ENCODE measurements at regions not wholly inside any gene's neighbourhood (a gene's known extent, or its start where the extent isn't known, plus 50 kb on each side); places are given as distances from the start of the nearest gene placed in this dataset.
"Not testable (repeated sequence)": the region's sequence is repeated elsewhere in the genome, so short reads cannot be mapped to it uniquely, and the experiment has no call there.

GRCh38 chr12:118537481-118537917, 161.1 kb downstream of the SUDS3 start:
- DNase-seq: no peak

- no peak for DNase-seq
Measured at GRCh38 chr12:118541071-118541470, 164.7 kb downstream of the SUDS3 start.

GRCh38 chr12:118541934-118542333, 165.6 kb downstream of the SUDS3 start:
- no peak for DNase-seq

GRCh38 chr12:118543651-118544050, 167.3 kb downstream of the SUDS3 start:
- no peak for DNase-seq

GRCh38 chr12:118544569-118544968, 168.2 kb downstream of the SUDS3 start:
- DNase-seq: no peak

- not testable (repeated sequence) for DNase-seq
Measured at GRCh38 chr12:118547606-118548005, 171.3 kb downstream of the SUDS3 start.

- no peak for DNase-seq
Measured at GRCh38 chr12:118548887-118549509, 172.6 kb downstream of the SUDS3 start.

GRCh38 chr12:118549510-118549980, 173.2 kb downstream of the SUDS3 start:
- no peak for DNase-seq

- no peak for DNase-seq
Measured at GRCh38 chr12:118553856-118554504, 177.6 kb downstream of the SUDS3 start.

- DNase-seq: no peak
Measured at GRCh38 chr12:118558941-118559340, 182.6 kb downstream of the SUDS3 start.

GRCh38 chr12:118560733-118561132, 184.4 kb downstream of the SUDS3 start:
- no peak for DNase-seq

GRCh38 chr12:118571730-118572129, 195.4 kb downstream of the SUDS3 start:
- DNase-seq: no peak

GRCh38 chr12:118574288-118574687, 197.9 kb downstream of the SUDS3 start:
- DNase-seq: no peak

- DNase-seq: no peak
Measured at GRCh38 chr12:118575730-118576129, 199.4 kb downstream of the SUDS3 start.

- DNase-seq: no peak
Measured at GRCh38 chr12:118581371-118581770, 205.0 kb downstream of the SUDS3 start.

- no peak for DNase-seq
Measured at GRCh38 chr12:118582863-118583262, 206.5 kb downstream of the SUDS3 start.

- no peak for DNase-seq
Measured at GRCh38 chr12:118586433-118586832, 210.1 kb downstream of the SUDS3 start.

- no peak for DNase-seq
Measured at GRCh38 chr12:118589162-118589561, 212.8 kb downstream of the SUDS3 start.

GRCh38 chr12:118590406-118591150, 214.2 kb downstream of the SUDS3 start:
- DNase-seq: no peak

- DNase-seq: no peak
Measured at GRCh38 chr12:118603610-118604361, 227.4 kb downstream of the SUDS3 start.

GRCh38 chr12:118606690-118607089, 230.3 kb downstream of the SUDS3 start:
- no peak for DNase-seq

GRCh38 chr12:118607831-118608230, 231.5 kb downstream of the SUDS3 start:
- DNase-seq: no peak

- DNase-seq: no peak
Measured at GRCh38 chr12:118608770-118609344, 232.5 kb downstream of the SUDS3 start.

All from inflammatory macrophage (primary cell).